ENCODE measurements at regions not wholly inside any gene's neighbourhood (a gene's known extent, or its start where the extent isn't known, plus 50 kb on each side); places are given as distances from the start of the nearest gene placed in this dataset.
"Not testable (repeated sequence)": the region's sequence is repeated elsewhere in the genome, so short reads cannot be mapped to it uniquely, and the experiment has no call there.

DNA sequence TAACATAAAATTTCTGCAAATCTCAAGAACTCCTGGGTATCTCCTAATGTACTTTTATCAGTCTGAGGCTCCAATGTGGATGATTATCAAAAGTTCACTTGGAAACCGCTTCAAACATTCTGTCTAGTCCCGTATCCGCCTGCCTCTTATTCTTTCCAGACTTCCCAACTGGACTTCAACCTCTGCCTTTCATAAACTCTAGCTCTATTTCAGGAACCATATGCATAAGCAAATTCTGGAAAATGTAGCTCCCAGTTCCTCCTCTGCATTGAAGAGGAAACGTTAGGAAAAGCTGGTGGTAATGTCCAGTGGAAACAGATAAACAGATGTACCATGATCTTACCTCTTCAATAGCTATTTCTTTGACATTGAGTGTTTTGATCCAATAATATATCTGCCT is 285.0 kb downstream of the KCNJ2 start:
- no peak for DNase-seq

DNA sequence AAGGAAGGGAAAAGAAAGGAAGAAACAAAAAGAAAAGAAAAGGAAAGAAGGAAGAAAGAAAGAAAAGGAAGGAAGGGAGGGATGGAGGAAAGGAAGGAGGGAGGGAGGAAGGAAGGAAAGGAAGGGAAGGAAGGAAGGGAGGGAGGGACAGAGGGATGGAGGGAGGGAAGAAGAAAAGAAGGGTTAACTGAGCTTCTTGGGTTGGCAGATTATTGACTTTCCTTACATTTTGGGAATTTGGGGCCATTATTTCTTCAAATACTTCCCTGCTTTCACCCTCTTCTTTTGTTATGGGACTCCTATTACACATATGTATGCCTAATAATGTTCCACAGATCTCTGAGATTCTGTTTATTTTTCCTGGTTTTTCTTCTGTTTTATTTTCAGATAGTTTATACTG is 285.6 kb downstream of the KCNJ2 start:
- DNase-seq = no peak

DNA sequence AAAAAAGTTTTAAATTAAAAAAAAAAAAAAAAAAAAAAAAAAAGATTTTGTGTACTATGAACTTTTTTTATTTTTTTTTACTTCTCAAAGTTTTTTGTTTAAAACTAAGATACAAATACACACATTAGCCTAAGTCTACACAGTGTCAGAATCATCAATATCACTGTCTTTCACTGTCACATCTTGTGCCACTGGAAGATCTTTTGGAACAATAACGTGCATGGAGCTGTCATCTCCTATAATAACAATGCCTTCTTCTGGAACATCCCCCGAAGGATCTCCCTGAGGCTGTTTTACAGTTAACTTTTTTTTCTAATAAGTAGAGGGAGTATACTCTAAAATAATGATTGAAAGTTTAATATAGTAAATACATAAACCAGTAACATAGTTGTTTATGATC is 295.7 kb downstream of the KCNJ2 start:
- DNase-seq = no peak

DNA sequence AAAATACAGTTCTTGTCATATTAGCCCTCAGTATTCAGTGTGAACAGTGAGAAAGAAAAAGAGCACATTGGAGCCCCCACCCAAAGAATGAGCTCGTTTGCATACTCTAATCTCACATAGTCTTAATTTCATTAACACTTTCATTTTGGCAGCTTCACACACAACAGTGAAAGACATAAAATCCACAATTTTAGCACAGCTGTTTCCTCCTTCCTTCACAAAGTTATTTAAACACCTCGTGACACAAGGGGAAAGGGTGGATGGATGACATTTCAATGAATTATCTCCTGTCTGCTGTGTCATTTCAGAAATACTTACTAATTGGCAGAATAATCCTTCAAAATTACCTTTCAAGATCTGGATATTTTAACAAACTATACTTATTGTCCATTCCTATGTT is 299.3 kb downstream of the KCNJ2 start:
- DNase-seq = no peak

DNA sequence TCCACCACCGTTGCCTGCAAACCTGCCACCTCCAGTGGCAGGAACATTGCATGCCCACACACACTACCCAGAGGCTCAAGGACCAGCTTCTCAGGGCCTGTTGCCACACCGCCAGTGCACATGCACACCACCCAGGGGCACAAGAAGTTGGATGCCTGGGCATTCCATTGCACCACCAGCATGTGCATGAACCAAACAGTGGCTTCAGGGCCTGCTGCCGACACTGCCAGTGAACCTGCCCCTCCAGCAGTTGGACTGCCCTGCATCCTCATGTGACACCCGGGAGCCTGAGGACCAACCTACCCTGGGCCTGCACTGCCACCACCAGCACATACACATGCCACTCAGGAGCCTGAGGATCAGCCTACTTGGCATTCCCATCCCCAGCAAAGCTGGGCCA is 303.7 kb downstream of the KCNJ2 start:
- no peak for DNase-seq

DNA sequence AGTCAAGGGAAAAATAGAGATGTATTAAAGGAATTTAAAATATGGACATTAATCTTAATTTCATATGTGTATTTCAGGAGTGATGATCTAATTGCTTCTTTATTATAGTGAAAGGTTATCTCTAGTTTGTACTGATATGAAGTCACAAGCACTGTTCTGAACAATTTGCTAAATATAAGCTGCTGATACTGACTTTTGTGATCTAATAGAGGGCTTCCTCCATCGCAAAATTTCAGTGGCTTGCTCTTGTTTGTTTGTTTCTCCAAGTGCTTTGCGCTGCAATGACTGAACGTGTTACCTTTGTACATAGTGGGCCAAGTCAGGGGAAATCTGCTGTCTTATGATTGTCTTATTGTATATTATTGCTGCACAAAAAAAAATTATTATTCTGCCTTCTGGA is 307.0 kb downstream of the KCNJ2 start:
- no peak for DNase-seq

DNA sequence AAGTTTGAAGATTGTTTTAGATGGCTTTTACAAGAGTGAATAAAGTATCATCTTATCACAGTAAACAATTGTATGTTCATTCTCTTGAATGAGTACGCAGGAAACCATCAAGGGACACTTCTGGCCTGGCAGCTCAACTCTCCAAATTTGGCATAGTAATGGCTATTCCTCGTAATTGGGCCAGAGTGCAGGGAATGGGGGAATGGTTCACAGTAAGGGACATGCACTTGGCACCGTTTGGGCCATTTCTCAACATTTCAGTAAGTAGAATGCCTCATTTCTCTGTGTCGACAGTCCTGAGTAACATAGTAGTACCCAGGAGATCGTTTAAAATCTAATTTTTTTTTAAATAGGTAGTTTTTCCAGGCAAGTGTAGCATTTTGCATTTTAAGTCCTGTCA is 309.6 kb downstream of the KCNJ2 start:
- DNase-seq = no peak

DNA sequence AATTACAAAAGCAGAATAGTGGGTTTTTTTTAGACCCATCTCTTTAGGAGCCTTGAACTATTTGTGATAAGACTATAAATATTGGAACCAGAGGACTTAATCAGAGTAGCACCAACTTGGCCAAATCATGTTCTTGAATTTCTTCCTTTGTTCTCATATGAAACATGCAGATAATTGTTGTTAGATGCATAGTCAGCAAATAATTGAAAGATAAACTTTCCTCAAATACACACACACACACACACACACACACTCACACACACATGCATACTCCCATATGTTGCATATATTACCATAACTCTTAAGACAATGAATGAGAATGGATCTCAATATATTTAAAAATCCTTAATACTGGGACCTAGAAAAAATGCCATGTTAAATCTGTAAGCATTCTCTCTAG is 310.4 kb downstream of the KCNJ2 start:
- DNase-seq = no peak

DNA sequence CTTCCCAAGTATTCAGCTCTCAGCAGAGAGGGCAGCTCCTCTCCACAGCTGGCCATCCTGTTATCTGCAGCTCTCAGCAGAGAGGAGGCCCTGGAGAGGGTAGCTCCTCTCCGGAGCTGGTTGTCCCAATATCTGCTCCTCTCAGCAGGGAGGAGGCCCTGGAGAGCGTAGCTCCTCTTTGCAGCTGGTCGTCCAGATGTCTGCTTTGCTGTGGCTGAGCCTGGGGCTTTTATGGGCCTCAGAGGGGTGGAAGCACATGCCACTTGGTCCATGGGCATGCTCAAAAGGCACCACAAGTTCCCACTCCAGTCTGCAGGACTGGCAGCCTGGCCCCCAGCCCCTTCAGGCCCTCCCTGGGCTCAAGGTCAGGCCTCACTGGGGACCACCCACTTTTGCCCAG is 314.3 kb downstream of the KCNJ2 start:
- no peak for DNase-seq

DNA sequence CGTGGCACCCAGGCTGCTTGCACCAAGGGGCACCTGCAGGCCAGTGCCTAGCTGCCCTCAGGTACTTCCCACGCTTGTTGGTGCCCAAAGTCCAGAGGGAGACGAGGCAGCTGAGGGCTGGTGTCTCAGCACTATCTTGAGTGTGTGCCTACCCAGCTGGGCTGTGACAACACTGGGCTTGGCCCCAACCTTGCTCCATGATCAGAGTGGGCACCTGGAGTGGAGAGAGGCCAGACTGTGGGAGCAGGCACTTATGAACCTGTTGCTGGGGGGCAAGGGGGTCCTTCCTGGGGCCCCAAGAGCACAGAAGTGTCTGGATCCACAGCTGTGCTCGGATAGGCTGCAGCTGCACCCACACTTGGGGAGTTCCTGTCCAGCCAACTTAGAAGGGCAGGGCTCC is 314.7 kb downstream of the KCNJ2 start:
- DNase-seq = no peak

DNA sequence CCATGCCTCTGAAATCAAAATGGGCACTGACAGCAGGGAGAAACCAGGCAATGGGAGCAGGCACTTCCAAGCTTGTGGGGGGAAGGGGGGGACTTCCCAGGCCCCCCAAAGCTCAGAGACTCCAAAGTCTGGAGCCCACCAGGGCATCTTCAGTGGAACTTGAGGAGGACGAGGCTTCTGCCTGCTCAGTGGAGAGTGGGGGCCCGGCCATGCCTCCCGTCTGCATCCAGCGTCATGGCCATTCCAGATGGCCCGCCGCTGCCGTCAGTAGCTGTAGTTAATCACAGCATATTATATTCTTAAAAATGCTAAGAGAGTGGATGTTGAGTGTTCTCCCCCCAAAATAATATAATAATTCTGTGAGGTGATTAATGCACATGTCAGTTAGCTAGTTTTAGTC is 315.2 kb downstream of the KCNJ2 start:
- DNase-seq = no peak

DNA sequence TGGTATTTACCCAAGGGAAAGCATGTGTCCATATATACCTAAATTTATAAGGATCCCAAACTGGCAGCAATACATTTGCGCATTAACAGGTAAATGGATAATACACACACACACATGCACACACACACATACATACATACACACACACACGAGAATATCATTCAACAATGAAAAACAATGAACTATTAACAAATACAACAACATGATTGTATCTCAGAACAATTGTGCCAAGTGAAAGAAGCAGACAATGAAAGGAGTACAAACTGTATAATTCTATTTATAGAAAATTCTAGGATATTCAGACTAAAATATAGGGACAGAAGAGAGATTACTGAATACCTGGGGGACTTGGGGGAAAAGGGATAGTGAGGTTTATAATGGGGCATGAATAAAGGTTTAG is 323.0 kb downstream of the KCNJ2 start:
- no peak for DNase-seq

DNA sequence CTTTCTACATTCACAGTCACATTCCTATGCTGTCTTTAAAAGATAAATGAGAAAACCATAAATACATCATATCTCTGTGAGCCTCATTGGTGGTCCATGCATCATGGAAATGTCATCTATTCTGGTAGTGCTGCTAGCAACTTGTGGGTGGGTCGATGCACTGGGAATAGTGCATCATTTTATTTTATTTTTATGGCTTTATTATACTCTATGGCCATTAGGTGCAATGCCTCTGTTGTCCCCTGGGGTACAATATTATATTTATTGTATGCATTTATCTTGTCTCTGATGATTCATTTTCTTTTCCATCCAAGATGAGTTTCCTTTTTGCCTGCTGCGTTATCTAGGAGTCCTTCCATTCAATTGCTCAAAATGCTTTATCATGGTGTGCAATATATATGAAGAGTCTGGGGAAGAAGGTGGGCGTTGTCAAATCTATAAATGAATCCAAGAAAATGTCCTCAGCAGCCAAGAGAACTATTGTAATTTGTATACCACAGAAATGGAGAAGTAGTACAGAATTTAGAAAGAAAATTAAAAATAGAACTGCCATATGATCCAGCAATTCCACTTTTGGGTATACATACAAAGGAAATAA is 324.0 kb downstream of the KCNJ2 start:
- DNase-seq = no peak

DNA sequence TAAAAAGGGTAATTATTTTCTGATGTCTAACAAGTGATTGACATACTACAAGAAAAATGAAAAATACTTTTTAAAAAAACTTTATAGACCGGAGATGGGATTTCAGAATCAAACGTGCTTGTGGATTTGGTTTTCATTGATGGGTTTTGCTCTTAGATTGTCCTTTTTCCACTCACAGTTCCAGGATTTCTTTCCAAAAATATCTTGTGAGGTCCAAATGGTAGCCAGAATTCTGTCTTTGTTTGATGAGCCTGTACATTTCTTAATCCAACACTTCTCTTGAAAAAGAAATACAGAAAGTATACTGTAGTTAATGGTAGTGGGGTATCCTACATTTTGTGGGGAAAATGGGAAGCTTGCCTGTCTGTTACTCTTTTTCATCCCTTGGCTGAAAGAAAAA is 329.3 kb downstream of the KCNJ2 start:
- DNase-seq = no peak

DNA sequence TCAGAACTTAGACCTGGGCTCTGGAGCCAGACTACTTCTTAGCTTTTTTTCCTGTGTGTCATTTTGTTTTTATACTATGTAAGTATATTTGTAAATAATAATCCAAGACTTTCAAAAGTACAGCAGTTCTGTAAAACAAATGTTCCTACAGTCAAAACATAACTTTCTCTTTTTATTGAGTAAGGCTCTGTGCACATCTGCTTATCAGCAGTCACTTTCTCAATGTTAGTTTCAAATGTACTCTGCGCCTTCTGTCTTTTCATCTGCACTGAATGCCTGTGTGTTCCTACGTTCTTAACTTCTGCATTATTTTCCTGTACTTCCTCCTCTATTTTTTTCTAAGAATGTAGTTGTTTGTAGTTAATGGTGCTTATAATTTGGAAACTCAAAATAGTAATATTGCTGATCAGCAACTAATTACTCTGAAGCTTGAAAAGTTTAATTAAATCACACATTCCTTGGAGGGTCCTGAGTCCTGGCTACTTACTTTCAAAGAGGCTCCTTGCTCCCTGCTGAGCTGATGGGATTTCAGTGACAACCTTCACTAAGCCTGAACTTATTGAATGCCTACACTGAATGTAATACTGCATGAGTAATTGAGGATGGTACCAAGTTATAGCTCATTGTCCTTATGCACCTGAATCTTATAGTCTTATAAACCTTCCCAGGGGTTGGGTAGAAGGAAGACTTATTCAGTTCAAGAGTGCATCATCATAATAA is 329.9 kb downstream of the KCNJ2 start:
- DNase-seq = no peak

DNA sequence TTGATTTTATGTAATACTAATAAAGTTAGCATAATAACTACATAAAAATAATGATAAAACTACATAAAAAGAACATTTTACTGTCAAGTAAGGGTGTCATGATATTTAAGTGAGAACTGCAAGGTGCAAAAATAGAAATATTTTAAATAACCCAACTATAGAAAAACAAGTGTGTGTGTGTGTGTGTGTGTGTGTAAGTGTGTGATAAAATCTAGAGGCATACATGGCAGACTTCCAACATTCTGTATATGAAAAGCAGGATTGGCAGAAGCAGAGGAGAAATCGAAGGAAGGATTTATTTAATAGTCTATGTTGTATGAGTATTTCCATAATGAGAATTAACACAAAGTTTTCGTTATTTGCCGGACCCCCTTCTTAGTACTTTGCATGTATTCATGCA is 334.1 kb downstream of the KCNJ2 start:
- no peak for DNase-seq

DNA sequence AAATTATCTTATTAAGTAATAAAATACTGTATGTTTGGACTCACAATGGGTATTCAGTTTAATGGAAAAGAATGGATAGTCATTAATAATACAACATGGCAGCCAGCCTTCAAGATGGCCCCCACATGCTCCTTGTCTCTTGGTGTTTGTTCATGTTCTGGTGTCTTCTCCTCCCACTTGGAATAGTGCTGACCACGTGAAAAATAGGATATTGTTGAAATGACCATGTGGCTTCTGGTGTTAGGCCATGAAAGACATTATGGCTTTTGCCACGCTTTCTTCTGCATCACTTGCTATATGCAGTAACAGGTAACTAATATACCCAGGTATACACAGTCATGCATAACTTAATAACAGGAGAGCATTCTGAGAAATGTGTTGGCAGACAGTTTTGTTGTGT is 341.0 kb downstream of the KCNJ2 start:
- DNase-seq = no peak

DNA sequence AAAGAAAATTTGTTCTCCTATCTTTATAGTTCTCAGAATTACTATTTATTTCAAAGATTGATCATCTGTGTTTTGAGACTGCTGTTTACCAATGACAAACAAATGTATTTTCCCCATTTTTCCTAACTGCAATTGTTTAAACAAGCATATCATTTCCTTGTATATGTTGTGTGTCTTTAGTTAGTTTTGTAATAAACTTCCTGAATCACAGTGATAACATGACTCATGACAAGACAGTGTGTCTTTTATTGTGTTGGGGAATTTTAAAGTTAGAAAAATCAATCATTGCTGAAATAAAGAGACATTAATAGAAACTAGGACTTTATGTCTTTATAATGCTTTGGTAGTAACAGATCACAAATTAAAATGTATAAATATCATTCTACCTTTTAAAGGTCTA is 348.5 kb downstream of the KCNJ2 start:
- DNase-seq = no peak

DNA sequence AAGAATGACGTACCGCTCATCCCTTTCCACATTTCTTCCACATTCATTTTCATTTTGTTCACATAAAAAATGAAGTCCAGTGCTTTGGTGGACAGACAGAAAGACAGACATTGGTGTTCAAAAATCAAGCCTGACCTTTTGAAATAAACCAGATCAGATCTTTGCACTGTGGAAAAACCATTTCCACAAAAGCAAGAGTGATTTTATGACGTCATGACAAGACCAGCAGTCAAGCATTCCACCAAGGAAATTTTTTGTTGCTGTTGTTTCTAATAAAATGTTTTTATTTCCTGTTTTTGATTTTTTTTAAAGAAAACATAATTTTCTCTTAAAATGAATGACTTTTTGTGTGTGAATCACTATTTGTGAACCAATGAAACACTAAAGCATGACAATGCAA is 350.0 kb downstream of the KCNJ2 start:
- no peak for DNase-seq

DNA sequence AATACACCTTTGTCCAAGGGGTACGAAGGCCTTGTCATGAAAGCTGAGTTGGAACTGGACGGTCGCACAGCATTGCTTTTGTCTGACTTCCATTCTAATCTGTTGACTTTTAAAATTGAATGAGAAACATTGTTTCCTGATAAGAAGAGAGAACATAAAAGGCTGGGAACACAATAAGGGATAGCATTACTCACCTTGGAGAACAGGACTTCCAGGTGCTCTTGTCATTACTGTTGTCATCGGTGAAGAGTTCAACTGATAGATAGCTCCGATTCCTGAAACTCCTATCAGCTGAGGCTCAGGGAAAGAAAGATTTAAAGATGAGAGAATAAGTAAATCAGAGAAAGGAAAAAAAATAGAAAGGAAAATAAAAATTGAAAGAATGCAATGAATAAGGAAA is 351.1 kb downstream of the KCNJ2 start:
- no peak for DNase-seq

DNA sequence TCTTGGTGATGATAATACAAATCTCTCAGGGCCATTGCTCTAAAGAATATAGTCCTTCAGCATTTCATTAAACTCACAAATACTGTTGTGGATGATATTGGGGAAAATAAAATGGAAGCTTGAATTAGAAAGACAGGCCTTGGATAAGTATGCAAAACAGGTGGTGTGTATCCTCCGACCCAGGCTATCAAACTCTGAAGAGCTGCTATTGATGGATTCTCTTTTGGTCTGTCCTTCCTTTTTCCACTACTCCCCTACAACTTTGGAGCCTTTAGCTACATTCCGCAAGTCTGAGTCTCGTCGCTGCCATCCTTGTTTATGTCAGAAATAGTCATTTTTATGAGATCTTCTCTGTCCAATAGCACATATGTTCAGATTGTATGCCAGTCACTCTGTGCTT is 351.6 kb downstream of the KCNJ2 start:
- DNase-seq = no peak

DNA sequence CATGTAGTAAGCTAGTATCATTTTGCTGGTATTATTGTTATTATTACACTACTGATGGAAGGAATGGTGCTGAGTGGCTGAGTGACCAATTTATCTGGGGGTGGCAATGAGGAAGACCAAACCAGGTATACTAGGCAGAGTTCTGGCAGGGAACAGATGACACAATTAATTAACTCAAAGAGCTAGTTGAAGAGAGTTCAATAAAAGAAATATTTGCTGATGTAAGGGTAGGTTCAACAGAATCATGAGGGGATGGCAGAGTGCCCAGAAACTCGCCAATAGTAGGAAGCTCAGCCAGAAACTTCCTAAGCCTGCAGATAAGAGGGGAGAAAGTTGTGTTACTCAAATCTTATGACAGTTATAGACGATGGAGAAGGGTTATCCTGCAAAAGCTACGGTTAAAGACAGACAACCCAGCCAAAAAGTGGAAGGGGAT is 352.5 kb downstream of the KCNJ2 start:
- no peak for DNase-seq

DNA sequence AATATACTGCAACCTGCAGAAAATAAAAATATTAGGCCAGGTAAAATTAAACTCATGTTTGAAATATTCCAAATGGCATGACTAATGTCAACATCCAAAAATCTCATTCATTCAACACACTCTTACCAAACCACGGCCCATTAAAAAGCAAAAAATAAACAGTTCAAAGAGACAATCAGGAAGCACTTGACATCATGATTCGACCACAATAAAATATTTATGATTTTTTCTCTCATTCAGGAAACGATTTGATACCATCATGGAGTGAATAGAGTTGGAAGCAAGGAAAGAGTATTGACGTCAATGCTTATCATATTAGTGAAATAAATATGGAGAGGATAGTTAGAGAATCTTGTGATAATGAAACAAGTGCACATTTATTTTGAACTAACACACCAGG is 354.1 kb downstream of the KCNJ2 start:
- DNase-seq = no peak

DNA sequence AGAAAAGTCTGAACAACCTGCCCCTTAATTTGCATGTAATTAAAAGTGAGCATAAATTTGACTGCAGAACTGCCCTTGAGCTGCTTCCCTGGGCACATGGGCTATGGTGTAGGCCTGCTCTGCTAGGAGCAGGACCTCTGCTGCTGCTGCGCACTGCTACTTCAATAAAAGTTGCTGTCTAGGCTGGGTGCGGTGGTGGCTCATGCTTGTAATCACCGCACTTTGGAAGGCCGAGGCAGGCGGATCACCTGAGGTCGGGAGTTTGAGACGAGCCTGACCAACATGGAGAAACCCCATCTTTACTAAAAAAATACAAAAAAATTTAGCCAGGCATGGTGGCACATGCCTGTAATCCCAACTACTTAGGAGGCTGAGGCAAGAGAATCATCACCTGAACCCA is 355.7 kb downstream of the KCNJ2 start:
- DNase-seq = not testable (repeated sequence)

DNA sequence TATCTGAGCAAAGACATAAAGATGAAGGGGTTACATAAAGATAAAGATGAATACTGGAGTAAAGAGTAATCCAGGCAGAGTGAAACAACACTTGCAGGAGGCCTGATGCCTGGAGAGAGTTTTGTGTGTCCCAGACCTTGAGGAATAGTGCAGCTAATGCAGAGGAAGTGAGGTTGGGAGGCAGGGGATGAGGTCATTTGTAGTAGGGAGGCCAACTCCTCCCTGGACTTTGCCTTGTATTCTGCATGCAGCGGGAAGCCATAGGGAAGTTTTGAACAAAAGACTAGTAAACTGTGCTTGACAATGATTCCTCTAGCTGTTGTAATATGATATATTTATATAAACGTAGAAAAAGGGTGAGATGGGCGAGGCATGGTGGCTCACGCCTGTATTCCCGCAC is 356.6 kb downstream of the KCNJ2 start:
- DNase-seq = no peak

Data from activated T-cell treated with anti-CD3 and anti-CD28 coated beads, Interleukin-2, amount 50 U/mL, for 48 hours (primary cell).